Endothelial cell of umbilical vein (primary cell): ENCODE measurements at regions not wholly inside any gene's neighbourhood (a gene's known extent, or its start where the extent isn't known, plus 50 kb on each side); places are given as distances from the start of the nearest gene placed in this dataset.

Source experiments
- BruUV-seq: library from RNA; stranded (reverse); fragments of 400-500 nt; replicated peaks from 2 replicates; lab custom pipeline; 2021; lab: Mats Ljungman, UMichigan
- CTCF ChIA-PET: fragments of 300-600, 350-600 bp; sonication (Branson Sonifier 250); formaldehyde crosslinking; loops from one replicate; lab custom pipeline; 2021; ENCODE audit warnings: antibody characterized with exemption, inconsistent platforms; lab: Charles Lee
- POLR2A ChIA-PET: fragments of 300-600, 350-600 bp; sonication (Branson Sonifier 250); formaldehyde crosslinking; loops from one replicate; lab custom pipeline; 2021; ENCODE audit warnings: antibody characterized with exemption, inconsistent platforms; lab: Charles Lee
- DNase-seq: peaks from one replicate; pipeline ENCODE4 v3.0.0-alpha.2; 2011; ENCODE audit warnings: low read depth, low spot score
- FAIRE-seq: peaks from 2 replicates; lab custom pipeline; 2011; peaks lifted over from hg19 to GRCh38; lab: Jason Lieb, UNC
- H2AFZ ChIP-seq: 2 replicates; pipeline ENCODE4 v1.6.0; 2012; ENCODE audit warnings: low read depth, low read length, control low read depth, inconsistent platforms
- H3K27ac ChIP-seq: 2 replicates; pipeline ENCODE4 v1.5.1; 2011; ENCODE audit warnings: low read depth, mild to moderate bottlenecking, control low read depth, low read length, moderate library complexity; ENCODE audit not compliant: insufficient read depth
- H3K27me3 ChIP-seq, 2 experiments: 2 replicates each; pipeline versions ENCODE4 v1.6.0 to v1.6.1; 2011; ENCODE audit warnings: low read length in 2 of 2, mixed read lengths in 1 of 2; ENCODE audit not compliant: control insufficient read depth in 2 of 2, insufficient read depth in 2 of 2
- H3K36me3 ChIP-seq, 2 experiments: 2 replicates in 1 of 2; 3 replicates in 1 of 2; pipeline ENCODE4 v1.5.1; 2011; ENCODE audit warnings: low read length in 2 of 2, mild to moderate bottlenecking in 1 of 2, moderate library complexity in 1 of 2; ENCODE audit not compliant: control insufficient read depth in 2 of 2, insufficient read depth in 2 of 2; ENCODE audit errors: extremely low read depth in 1 of 2
- H3K4me1 ChIP-seq: 3 replicates; pipeline ENCODE4 v1.5.1; 2011; ENCODE audit warnings: mild to moderate bottlenecking, low read length; ENCODE audit not compliant: control insufficient read depth, insufficient read depth; ENCODE audit errors: extremely low read depth
- H3K4me2 ChIP-seq: 2 replicates; pipeline ENCODE4 v1.6.1; 2011; ENCODE audit warnings: low read length, control low read depth, mixed read lengths; ENCODE audit not compliant: insufficient read depth
- H3K4me3 ChIP-seq, 3 experiments: fragments of 200-600 bp in 1 of 3; sonication (generic), shearing (Covaris generic) in 1 of 3; replicated peaks in 1 of 3; 2 replicates each; pipeline ENCODE4 v1.5.1; 2011 to 2016; ENCODE audit warnings: control low read depth in 3 of 3, low read length in 3 of 3, mild to moderate bottlenecking in 2 of 3, inconsistent platforms in 1 of 3, low read depth in 1 of 3, moderate library complexity in 1 of 3; ENCODE audit not compliant: insufficient read depth in 1 of 3
- H3K79me2 ChIP-seq: 2 replicates; pipeline ENCODE4 v1.6.0; 2012; ENCODE audit warnings: low read length, inconsistent platforms; ENCODE audit not compliant: control insufficient read depth, insufficient read depth
- H3K9ac ChIP-seq: replicated peaks from 2 replicates; pipeline ENCODE3; 2011; ENCODE audit warnings: low read length, control low read depth; ENCODE audit not compliant: insufficient read depth; ENCODE audit errors: extremely low read depth
- H3K9me1 ChIP-seq: replicated peaks from 3 replicates; pipeline ENCODE4 v1.6.0; 2011; ENCODE audit warnings: mild to moderate bottlenecking, low read length; ENCODE audit not compliant: control insufficient read depth, insufficient read depth; ENCODE audit errors: extremely low read depth
- H3K9me3 ChIP-seq: replicated peaks from 2 replicates; pipeline ENCODE4 v1.5.1; 2012; ENCODE audit warnings: low read length, inconsistent platforms; ENCODE audit not compliant: control insufficient read depth, insufficient read depth
- H4K20me1 ChIP-seq: replicated peaks from 2 replicates; pipeline ENCODE3; 2011; ENCODE audit warnings: mild to moderate bottlenecking, low read length; ENCODE audit not compliant: control insufficient read depth, insufficient read depth; ENCODE audit errors: extremely low read depth
- CTCF ChIP-seq, 2 donors: IDR thresholded peaks; 1 replicate in 1 of 2; 2 replicates in 1 of 2; pipeline ENCODE4 v1.5.1; 2011; ENCODE audit warnings: low read length in 2 of 2, mild to moderate bottlenecking in 2 of 2, moderate library complexity in 2 of 2, control low read depth in 1 of 2, inconsistent platforms in 1 of 2, low read depth in 1 of 2; ENCODE audit not compliant: insufficient read depth in 1 of 2; ENCODE audit errors: extremely low read depth in 1 of 2
- EZH2 ChIP-seq: IDR thresholded peaks from 2 replicates; pipeline ENCODE4 v1.6.1; 2012; ENCODE audit warnings: borderline replicate concordance, low read depth, mild to moderate bottlenecking, moderate library complexity, low read length, inconsistent platforms; ENCODE audit not compliant: severe bottlenecking
- FOS ChIP-seq: IDR thresholded peaks from 2 replicates; pipeline ENCODE4 v1.6.1; 2011; ENCODE audit warnings: mild to moderate bottlenecking, low read length, moderate library complexity, borderline replicate concordance; ENCODE audit not compliant: insufficient read depth
- GATA2 ChIP-seq: IDR thresholded peaks from 2 replicates; pipeline ENCODE4 v1.7.0; 2011; ENCODE audit warnings: low read depth, mild to moderate bottlenecking, moderate library complexity, mixed read lengths, low read length; ENCODE audit not compliant: insufficient read length, insufficient read depth
- JUN ChIP-seq: IDR thresholded peaks from 2 replicates; pipeline ENCODE4 v1.6.1; 2011; ENCODE audit warnings: borderline replicate concordance, low read depth; ENCODE audit not compliant: insufficient read length, insufficient read depth
- MAX ChIP-seq: IDR thresholded peaks from 2 replicates; pipeline ENCODE4 v1.6.1; 2011; ENCODE audit not compliant: insufficient read depth, insufficient read length
- MYC ChIP-seq: IDR thresholded peaks from one replicate; pipeline ENCODE4 v1.6.1; 2011; ENCODE audit warnings: mild to moderate bottlenecking, low read depth, low read length
- POLR2A ChIP-seq: IDR thresholded peaks from 2 replicates; pipeline ENCODE4 v1.6.1; 2012; ENCODE audit warnings: low read depth, mild to moderate bottlenecking, control low read depth, low read length
- POLR2AphosphoS5 ChIP-seq: IDR thresholded peaks from 2 replicates; pipeline ENCODE4 v1.6.1; 2012; ENCODE audit warnings: low read depth, mild to moderate bottlenecking, control low read depth, low read length, moderate library complexity; ENCODE audit not compliant: insufficient read depth
- dilution Hi-C: fragments of 300-500 bp; cut with MboI; formaldehyde crosslinking; loops from one replicate; pipeline ENCODE4 v1.15.0; 2019; ENCODE audit warnings: low sequenced_read_pairs; ENCODE audit not compliant: extremely low pct_ligation_motif_present
- intact Hi-C: fragments of 100-400 bp; cut with micrococcal nuclease; formaldehyde crosslinking; loops from one replicate; pipeline ENCODE4 v1.10.0; 2022

GRCh38 chr22:49010901-49011300 lies 816.8 kb downstream of the BRD1 start:
- intact Hi-C loops (no loop called here), dilution Hi-C loops (no loop called here)
- no TSS peak for BruUV-seq
- Histone ChIP-seq H2AFZ (no peak overlapping the region), H3K27me3 (no peaks in the 10 kb centered on the region), H3K79me2 (no peaks in the 10 kb centered on the region), H3K36me3 (no peaks in the 10 kb centered on the region), H4K20me1 (no peaks in the 10 kb centered on the region), H3K4me1 (no peaks in the 10 kb centered on the region), H3K4me2 (no peak overlapping the region), H3K27ac (no peak overlapping the region), H3K9me3 (peaks cover 11% of the 10 kb centered on the region), H3K4me3 (no peak overlapping the region), H3K9me1 (no peaks in the 10 kb centered on the region), H3K9ac (no peak overlapping the region)
- TF ChIP-seq FOS = no peak
- TF ChIP-seq JUN = no peak
- TF ChIP-seq MAX = no peak
- no peak for TF ChIP-seq POLR2AphosphoS5
- no peak for TF ChIP-seq POLR2A
- TF ChIP-seq CTCF (IDR thresholded peaks at IDR 0.05; ENCODE audit: extremely low read depth in 1 of 2, insufficient read depth in 1 of 2, low read depth in 1 of 2, low read length in 2 of 2) = no peak
- TF ChIP-seq MYC = no peak
- no peak for TF ChIP-seq EZH2
- no peak for TF ChIP-seq GATA2
- FAIRE-seq = no peak
- POLR2A ChIA-PET = no interaction called here
- DNase-seq = no peak
- CTCF ChIA-PET = no interaction called here
